GM12873 (cell line): ENCODE measurements at regions not wholly inside any gene's neighbourhood (a gene's known extent, or its start where the extent isn't known, plus 50 kb on each side); places are given as distances from the start of the nearest gene placed in this dataset.

ENCODE experiments used
- CTCF ChIP-seq: IDR thresholded peaks from 2 replicates; pipeline ENCODE4 v1.5.1; 2012; ENCODE audit warnings: low read depth, mild to moderate bottlenecking, moderate library complexity, low read length, control low read depth; ENCODE audit not compliant: insufficient read depth; ENCODE audit errors: missing control alignments

DNA sequence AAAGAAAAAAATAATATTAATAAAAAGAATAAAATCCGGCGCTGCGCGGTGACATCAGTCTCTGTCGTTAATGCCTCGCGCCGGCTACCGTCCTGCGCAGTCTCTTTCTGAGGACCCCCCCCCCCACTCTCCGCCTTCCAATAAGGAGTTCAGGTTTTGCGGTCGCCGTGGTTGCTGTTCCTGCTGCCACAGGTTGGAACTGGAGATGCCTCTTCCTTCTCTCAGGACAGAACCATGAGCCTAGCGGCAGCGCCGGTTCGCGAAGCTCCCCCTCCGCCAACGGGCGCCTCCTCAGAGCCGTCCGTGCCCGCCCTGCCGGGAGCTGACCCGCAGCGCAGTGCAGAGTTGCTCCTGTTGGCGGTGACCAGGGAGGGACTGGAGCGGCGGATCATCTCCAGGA, 2093.4 kb downstream of the TP53TG3F start:
- no peak for TF ChIP-seq CTCF

DNA sequence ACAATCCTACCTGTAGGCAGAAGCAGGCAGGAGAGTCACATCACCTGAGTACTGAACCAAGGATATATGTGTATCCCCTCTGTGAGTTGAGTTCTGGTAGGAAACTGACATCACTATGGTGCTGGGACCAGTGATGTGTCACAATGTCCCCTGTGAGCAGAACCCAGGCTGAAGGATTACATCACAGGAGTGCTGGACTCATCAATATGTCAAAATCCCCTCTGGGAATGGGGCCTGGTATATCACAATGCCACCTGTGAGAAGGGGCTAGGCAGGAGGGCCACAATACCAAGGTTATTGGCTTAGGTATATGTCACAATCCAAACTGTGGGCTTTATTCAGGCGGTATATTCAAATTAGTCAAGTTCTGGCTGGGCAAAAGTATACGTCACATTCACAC, 2098.3 kb downstream of the TP53TG3F start:
- no peak for TF ChIP-seq CTCF

DNA sequence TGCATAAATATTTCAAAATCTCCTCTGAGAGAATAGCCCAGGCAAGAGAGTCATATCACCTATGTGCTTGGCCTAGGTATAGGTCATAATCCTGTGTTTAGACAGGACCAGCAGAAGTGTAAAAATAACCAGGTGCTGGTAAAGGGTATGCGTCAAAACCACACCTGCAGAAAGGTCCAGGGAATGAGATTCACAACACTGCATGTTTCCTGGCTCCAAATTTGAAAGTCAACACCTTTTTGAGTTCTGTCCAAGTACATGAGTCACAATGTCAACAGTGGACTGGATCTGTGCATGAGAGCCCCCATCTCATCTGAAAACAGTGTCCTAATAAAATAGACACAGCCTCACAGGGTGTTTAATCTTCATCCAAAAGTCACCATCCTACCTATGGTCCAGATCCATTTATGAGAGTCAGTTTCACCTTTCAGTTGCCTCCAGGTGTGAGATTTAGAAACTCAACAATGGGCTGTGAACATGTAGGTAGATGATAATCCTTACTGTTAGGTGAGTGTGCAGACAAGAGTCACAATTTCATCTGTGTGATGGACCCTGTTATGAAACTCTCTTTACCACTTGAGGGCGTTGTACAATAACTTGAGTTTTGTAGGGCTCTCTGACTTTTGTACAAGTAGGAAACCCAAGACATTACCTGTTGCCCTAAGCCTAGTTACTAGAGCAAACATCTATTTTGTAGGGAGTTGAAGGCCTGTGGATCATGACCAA, 2100.7 kb downstream of the TP53TG3F start:
- no peak for TF ChIP-seq CTCF

DNA sequence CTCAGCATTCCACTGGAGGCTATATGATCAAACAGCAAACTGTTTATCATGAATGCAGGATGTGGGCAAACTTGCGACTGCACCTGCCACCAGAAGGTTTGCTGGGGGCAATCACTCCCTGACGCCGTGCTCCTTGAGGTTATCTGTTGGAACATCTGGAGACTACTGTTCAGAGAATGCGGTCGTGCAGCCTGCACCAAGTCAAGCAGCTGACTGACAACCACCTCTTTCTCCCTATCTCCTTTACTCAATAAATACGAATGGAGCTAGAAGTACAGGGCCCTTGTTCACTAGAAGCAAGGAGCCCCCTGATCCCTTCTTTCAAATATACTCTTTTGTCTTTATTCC, 2101.2 kb downstream of the TP53TG3F start:
- no peak for TF ChIP-seq CTCF

DNA sequence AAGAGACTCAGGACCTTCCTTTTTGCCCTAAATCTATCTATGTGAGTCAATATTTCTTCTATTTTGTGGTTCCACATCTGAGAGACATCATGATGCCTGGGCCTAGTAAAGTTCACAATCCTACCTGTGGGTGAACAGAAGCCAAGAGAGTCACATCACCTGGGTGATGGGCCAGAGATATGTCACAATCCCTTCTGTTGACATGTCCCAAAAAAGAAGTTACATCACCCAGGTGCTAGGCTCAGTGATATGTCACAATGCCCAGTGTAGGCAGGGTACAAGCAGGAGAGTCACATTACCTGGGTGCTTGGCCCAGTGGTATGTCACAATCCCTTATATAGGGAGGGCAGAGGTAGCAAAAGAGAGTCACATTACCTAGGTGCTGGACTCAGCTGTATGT, 2101.9 kb downstream of the TP53TG3F start:
- TF ChIP-seq CTCF = no peak

DNA sequence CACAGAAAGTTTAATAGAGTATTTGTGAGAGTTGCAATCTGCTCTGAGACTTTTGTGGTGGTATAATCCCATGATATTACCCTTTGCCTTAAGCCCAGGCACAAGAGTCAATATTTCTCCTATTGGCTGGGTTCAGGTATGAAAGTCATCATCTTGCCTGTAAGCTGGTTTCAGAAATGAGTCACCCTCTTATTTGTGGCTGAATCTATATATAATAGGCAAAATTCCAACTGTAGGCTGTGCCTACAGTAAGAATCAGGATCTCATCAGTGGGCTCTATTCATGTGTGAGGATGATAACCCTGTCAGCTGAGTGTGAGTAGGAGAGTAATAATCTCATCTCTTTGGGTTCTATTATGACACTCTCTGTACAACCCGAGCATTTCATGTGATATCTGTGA, 2103.1 kb downstream of the TP53TG3F start:
- no peak for TF ChIP-seq CTCF

DNA sequence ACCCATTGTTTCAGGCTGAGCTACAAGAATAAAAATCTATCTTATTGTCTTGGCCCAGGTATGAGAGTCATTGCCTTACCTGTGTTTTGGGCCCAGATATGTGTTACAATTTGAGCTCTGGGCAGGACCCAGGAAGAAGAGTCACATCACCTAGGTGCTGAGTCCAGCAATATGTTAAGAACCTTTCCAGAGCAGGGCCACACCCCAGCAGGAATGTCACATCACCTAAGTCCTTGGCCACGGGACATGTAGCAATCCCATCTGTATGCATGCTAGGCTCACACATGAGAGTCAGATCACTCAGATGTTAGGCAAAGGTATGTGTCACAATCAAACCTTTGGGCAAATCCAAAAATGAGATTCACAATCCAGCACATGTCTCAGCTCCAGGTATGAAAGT, 2103.5 kb downstream of the TP53TG3F start:
- no peak for TF ChIP-seq CTCF

DNA sequence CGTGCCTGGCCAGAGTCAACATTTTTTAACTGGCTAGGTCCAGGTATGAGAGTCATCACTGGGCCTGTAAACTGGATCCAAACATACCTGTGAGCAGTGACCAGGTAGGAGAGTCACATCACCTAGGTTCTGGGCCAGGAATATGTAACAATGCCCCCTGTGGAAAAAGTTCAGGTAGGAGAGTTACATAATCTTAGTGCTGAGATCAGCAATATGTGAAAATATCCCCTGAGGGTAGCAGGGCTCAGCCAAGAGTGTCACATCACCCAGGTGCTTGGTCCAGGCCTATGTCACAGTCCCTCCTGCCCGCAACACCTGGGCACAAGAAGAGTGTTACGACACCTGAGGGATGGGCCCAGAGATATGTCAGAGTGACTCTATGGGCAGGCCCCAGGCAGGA, 2104.7 kb downstream of the TP53TG3F start:
- no peak for TF ChIP-seq CTCF
